Forelimb muscle (tissue), 1 donor: ENCODE measurements at regions not wholly inside any gene's neighbourhood (a gene's known extent, or its start where the extent isn't known, plus 50 kb on each side); places are given as distances from the start of the nearest gene placed in this dataset.

Experiments used
- DNase-seq: peaks from one replicate; pipeline ENCODE4 v3.0.0-alpha.2; 2013; ENCODE audit warnings: low read depth

GRCh38 chr5:14017904-14018303 is 73.4 kb upstream of the DNAH5 start:
- no peak for DNase-seq

GRCh38 chr5:14016549-14016948 is 72.1 kb upstream of the DNAH5 start:
- DNase-seq = no peak

- peak; percentile 52 for DNase-seq
These were observed 66.9 kb upstream of the DNAH5 start for GRCh38 chr5:14011089-14012020.

GRCh38 chr5:14009575-14009974 is 65.1 kb upstream of the DNAH5 start:
- DNase-seq = no peak

GRCh38 chr5:14008819-14009311 is 64.4 kb upstream of the DNAH5 start:
- no peak for DNase-seq

GRCh38 chr5:14006823-14007520 is 62.5 kb upstream of the DNAH5 start:
- DNase-seq = peak; percentile 62

GRCh38 chr5:14004598-14005394 is 60.3 kb upstream of the DNAH5 start:
- DNase-seq = no peak

- no peak for DNase-seq
These were observed 59.4 kb upstream of the DNAH5 start for GRCh38 chr5:14003936-14004335.

GRCh38 chr5:14003513-14003912 is 59.0 kb upstream of the DNAH5 start:
- no peak for DNase-seq

GRCh38 chr5:13998254-13998653 is 53.8 kb upstream of the DNAH5 start:
- no peak for DNase-seq

- no peak for DNase-seq
These were observed 53.0 kb upstream of the DNAH5 start for GRCh38 chr5:13997514-13997913.

GRCh38 chr5:13994621-13995253 is 50.2 kb upstream of the DNAH5 start:
- no peak for DNase-seq
